H1 (cell line): ENCODE measurements at regions not wholly inside any gene's neighbourhood (a gene's known extent, or its start where the extent isn't known, plus 50 kb on each side); places are given as distances from the start of the nearest gene placed in this dataset.

Experiments used
- CHD1 ChIP-seq: IDR thresholded peaks from 2 replicates; pipeline ENCODE4 v1.6.1; 2012; ENCODE audit warnings: low read depth, low read length, improper control_type of control experiment
- GTF2F1 ChIP-seq: IDR thresholded peaks from 2 replicates; pipeline ENCODE4 v1.6.1; 2012; ENCODE audit warnings: low read depth, low read length, improper control_type of control experiment, borderline replicate concordance
- TF ChIP-seq, protein P1 (sequence below): fragments of 300-600 bp; sonication (generic); IDR thresholded peaks from 2 replicates; pipeline ENCODE4 v1.7.1; 2012; ENCODE audit warnings: low read length, moderate library complexity, mild to moderate bottlenecking, inconsistent platforms; ENCODE audit not compliant: insufficient replicate concordance
- TF ChIP-seq, protein P2 (sequence below): IDR thresholded peaks from 2 replicates; pipeline ENCODE4 v1.6.1; 2012; ENCODE audit warnings: inconsistent platforms

DNA sequence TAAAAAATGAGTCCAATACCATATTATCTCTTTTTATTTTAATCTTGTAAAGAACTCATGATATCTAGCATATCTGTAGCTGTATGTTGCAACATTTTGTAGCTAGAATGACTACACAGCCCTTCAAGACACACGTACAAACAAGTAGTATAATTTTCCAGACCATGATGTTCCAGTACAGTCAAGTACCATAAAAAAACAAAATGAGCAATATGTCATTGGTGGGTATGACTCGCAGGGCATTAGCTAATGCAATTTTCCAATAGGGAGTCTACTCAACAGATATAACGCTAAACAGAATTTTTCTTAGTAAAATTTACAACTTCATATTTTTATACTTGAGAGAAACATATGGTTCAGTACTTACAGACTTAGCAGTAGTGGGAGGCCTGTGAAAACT lies 53.6 kb upstream of the UGP2 start (continued):
- TF ChIP-seq, protein P1, sequence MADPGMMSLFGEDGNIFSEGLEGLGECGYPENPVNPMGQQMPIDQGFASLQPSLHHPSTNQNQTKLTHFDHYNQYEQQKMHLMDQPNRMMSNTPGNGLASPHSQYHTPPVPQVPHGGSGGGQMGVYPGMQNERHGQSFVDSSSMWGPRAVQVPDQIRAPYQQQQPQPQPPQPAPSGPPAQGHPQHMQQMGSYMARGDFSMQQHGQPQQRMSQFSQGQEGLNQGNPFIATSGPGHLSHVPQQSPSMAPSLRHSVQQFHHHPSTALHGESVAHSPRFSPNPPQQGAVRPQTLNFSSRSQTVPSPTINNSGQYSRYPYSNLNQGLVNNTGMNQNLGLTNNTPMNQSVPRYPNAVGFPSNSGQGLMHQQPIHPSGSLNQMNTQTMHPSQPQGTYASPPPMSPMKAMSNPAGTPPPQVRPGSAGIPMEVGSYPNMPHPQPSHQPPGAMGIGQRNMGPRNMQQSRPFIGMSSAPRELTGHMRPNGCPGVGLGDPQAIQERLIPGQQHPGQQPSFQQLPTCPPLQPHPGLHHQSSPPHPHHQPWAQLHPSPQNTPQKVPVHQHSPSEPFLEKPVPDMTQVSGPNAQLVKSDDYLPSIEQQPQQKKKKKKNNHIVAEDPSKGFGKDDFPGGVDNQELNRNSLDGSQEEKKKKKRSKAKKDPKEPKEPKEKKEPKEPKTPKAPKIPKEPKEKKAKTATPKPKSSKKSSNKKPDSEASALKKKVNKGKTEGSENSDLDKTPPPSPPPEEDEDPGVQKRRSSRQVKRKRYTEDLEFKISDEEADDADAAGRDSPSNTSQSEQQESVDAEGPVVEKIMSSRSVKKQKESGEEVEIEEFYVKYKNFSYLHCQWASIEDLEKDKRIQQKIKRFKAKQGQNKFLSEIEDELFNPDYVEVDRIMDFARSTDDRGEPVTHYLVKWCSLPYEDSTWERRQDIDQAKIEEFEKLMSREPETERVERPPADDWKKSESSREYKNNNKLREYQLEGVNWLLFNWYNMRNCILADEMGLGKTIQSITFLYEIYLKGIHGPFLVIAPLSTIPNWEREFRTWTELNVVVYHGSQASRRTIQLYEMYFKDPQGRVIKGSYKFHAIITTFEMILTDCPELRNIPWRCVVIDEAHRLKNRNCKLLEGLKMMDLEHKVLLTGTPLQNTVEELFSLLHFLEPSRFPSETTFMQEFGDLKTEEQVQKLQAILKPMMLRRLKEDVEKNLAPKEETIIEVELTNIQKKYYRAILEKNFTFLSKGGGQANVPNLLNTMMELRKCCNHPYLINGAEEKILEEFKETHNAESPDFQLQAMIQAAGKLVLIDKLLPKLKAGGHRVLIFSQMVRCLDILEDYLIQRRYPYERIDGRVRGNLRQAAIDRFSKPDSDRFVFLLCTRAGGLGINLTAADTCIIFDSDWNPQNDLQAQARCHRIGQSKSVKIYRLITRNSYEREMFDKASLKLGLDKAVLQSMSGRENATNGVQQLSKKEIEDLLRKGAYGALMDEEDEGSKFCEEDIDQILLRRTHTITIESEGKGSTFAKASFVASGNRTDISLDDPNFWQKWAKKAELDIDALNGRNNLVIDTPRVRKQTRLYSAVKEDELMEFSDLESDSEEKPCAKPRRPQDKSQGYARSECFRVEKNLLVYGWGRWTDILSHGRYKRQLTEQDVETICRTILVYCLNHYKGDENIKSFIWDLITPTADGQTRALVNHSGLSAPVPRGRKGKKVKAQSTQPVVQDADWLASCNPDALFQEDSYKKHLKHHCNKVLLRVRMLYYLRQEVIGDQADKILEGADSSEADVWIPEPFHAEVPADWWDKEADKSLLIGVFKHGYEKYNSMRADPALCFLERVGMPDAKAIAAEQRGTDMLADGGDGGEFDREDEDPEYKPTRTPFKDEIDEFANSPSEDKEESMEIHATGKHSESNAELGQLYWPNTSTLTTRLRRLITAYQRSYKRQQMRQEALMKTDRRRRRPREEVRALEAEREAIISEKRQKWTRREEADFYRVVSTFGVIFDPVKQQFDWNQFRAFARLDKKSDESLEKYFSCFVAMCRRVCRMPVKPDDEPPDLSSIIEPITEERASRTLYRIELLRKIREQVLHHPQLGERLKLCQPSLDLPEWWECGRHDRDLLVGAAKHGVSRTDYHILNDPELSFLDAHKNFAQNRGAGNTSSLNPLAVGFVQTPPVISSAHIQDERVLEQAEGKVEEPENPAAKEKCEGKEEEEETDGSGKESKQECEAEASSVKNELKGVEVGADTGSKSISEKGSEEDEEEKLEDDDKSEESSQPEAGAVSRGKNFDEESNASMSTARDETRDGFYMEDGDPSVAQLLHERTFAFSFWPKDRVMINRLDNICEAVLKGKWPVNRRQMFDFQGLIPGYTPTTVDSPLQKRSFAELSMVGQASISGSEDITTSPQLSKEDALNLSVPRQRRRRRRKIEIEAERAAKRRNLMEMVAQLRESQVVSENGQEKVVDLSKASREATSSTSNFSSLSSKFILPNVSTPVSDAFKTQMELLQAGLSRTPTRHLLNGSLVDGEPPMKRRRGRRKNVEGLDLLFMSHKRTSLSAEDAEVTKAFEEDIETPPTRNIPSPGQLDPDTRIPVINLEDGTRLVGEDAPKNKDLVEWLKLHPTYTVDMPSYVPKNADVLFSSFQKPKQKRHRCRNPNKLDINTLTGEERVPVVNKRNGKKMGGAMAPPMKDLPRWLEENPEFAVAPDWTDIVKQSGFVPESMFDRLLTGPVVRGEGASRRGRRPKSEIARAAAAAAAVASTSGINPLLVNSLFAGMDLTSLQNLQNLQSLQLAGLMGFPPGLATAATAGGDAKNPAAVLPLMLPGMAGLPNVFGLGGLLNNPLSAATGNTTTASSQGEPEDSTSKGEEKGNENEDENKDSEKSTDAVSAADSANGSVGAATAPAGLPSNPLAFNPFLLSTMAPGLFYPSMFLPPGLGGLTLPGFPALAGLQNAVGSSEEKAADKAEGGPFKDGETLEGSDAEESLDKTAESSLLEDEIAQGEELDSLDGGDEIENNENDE = no peak
- TF ChIP-seq GTF2F1 (no peak), CHD1 (no peak)
- TF ChIP-seq, protein P2, sequence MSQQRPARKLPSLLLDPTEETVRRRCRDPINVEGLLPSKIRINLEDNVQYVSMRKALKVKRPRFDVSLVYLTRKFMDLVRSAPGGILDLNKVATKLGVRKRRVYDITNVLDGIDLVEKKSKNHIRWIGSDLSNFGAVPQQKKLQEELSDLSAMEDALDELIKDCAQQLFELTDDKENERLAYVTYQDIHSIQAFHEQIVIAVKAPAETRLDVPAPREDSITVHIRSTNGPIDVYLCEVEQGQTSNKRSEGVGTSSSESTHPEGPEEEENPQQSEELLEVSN = no peak
